ENCODE measurements at regions not wholly inside any gene's neighbourhood (a gene's known extent, or its start where the extent isn't known, plus 50 kb on each side); places are given as distances from the start of the nearest gene placed in this dataset.

GRCh38 chr2:215711471-215712034 lies 275.7 kb upstream of the FN1 start:
- TF ChIP-seq CTCF (IDR thresholded peaks at IDR 0.05) (no peak), POLR2A (IDR thresholded peaks at IDR 0.05) (no peak)
